ENCODE measurements at regions not wholly inside any gene's neighbourhood (a gene's known extent, or its start where the extent isn't known, plus 50 kb on each side); places are given as distances from the start of the nearest gene placed in this dataset.
A peak's percentile ranks its signal among the peaks of the same experiment; 100 is the strongest.

- H4K8ac ChIP-seq (replicated peaks; ENCODE audit: insufficient read length, low read depth, low read length), result no peak overlapping the region
- Mint-ChIP-seq H3K27me3 (ENCODE audit: low read depth) (peaks cover 14% of the 10 kb centered on the region), H3K27ac (peak overlapping the region in 1 of 3 experiments; percentile 29; a peak in 1 of 7 replicates), H3K4me3 (no peak overlapping the region), H3K4me1 (peaks cover 4% of the 10 kb centered on the region in 2 experiments; a peak in 3 of 4 replicates), H3K9me3 (peaks cover 61 to 70% of the 10 kb centered on the region in 2 experiments), H3K36me3 (ENCODE audit: insufficient read depth in 1 of 3, low read depth in 3 of 3) (peaks cover 15 to 26% (median 25%) of the 10 kb centered on the region in 3 experiments)
- no peak overlapping the region for H2BK20ac ChIP-seq (ENCODE audit: low read depth, low read length, poor library complexity, severe bottlenecking)
- WGBS (ENCODE audit: extremely low coverage, insufficient read length, low lambda C conversion rate), result no CpG with 5 or more reads among the region's 2 CpGs
- no peak for DNase-seq
- no peak overlapping the region for H3K23ac ChIP-seq (ENCODE audit: insufficient read length, low read depth, low read length)
- no peak overlapping the region for H4K5ac ChIP-seq (ENCODE audit: insufficient read length, low read depth, low read length)
- no peaks in the 10 kb centered on the region for H3K79me2 ChIP-seq (ENCODE audit: insufficient read depth, low read length)
- no peaks in the 10 kb centered on the region for H3K23me2 ChIP-seq (ENCODE audit: insufficient read length, low read depth, low read length, poor library complexity, severe bottlenecking)
- no peak overlapping the region for H3K14ac ChIP-seq (ENCODE audit: insufficient read depth, low read length)
- H2AFZ ChIP-seq (ENCODE audit: low read length), result no peak overlapping the region
- no peak overlapping the region for H2BK15ac ChIP-seq (ENCODE audit: low read depth, low read length)
- no peak overlapping the region for H3K4ac ChIP-seq (ENCODE audit: low read depth, low read length)
- no peak overlapping the region for H3T11ph ChIP-seq (ENCODE audit: low read length)
- peaks cover 18% of the 10 kb centered on the region for H3K9me3 ChIP-seq (ENCODE audit: control insufficient read depth, low read depth, low read length)
- H2BK120ac ChIP-seq (ENCODE audit: low read depth, low read length, poor library complexity, severe bottlenecking), result no peak overlapping the region
- no peaks in the 10 kb centered on the region for H3K79me1 ChIP-seq (ENCODE audit: insufficient read depth, low read depth, low read length, poor library complexity, severe bottlenecking)
- H3K27me3 ChIP-seq (ENCODE audit: insufficient read depth, low read length), result no peaks in the 10 kb centered on the region
- H4K20me1 ChIP-seq (ENCODE audit: control insufficient read depth, insufficient read depth, insufficient read length), result no peaks in the 10 kb centered on the region
- H3K18ac ChIP-seq (ENCODE audit: insufficient read length, low read depth, low read length), result no peak overlapping the region
- no peak overlapping the region for H3K9ac ChIP-seq (ENCODE audit: extremely low read depth, insufficient read length, low read length)
- no peak for TF ChIP-seq CTCF (conservative IDR thresholded peaks at IDR 0.05)
- H2BK12ac ChIP-seq (ENCODE audit: insufficient read length, low read depth, low read length), result no peak overlapping the region
- H3K56ac ChIP-seq (ENCODE audit: insufficient read length, low read depth, low read length), result no peak overlapping the region
- no peak overlapping the region for H2BK5ac ChIP-seq (ENCODE audit: insufficient read length, low read length)
- no peak overlapping the region for H2AK5ac ChIP-seq (ENCODE audit: insufficient read length, low read length)
- no peak overlapping the region for H4K91ac ChIP-seq (ENCODE audit: insufficient read length, low read depth, low read length)
- H3K4me2 ChIP-seq (ENCODE audit: insufficient read depth, insufficient read length, low read length), result no peak overlapping the region
- no peak overlapping the region for H3K27ac ChIP-seq (ENCODE audit: insufficient read length, low read depth, low read length)
- H3K4me1 ChIP-seq (ENCODE audit: insufficient read depth, low read length), result no peaks in the 10 kb centered on the region
Observed at GRCh38 chrX:46301903-46302302, 243.3 kb downstream of the ZNF674 start.
